HCT116 (cell line): ENCODE measurements at regions not wholly inside any gene's neighbourhood (a gene's known extent, or its start where the extent isn't known, plus 50 kb on each side); places are given as distances from the start of the nearest gene placed in this dataset.

Experiments used
- ATAC-seq: fragments of 200-7000 bp; cut with Tn5 transposase; 2 replicates; pipeline ENCODE4 v1.9.1; 2020; ENCODE audit warnings: mild to moderate bottlenecking, moderate library complexity
- BruUV-seq: library from RNA; stranded (reverse); fragments of 400-500 nt; replicated peaks from 2 replicates; lab custom pipeline; 2021; lab: Mats Ljungman, UMichigan
- CTCF ChIA-PET: fragments of 300-600 bp; sonication (Branson Sonifier 250); formaldehyde crosslinking; loops from one replicate; lab custom pipeline; 2021; ENCODE audit warnings: antibody characterized with exemption; lab: Charles Lee
- POLR2A ChIA-PET: fragments of 300-600, 350-600 bp; sonication (Branson Sonifier 250); formaldehyde crosslinking; loops from one replicate; lab custom pipeline; 2021; ENCODE audit warnings: antibody characterized with exemption; lab: Charles Lee
- RAD21 ChIA-PET, 2 experiments: fragments of 300-600 bp; sonication (Branson Sonifier 250); formaldehyde crosslinking; loops; one replicate each; lab custom pipeline; 2023; ENCODE audit warnings: low total read pairs in 2 of 2; ENCODE audit not compliant: uncharacterized antibody in 2 of 2, unreplicated experiment in 2 of 2, low non-redundant PET in 1 of 2; lab: Charles Lee
- DNase-seq: peaks from one replicate; pipeline ENCODE4 v3.0.0-alpha.2; 2010; ENCODE audit warnings: low read depth, low spot score
- H2AFZ ChIP-seq: fragments of 200-600 bp; shearing (Covaris generic), sonication (generic); 2 replicates; pipeline ENCODE4 v1.6.1; 2017; ENCODE audit warnings: low read depth, mixed run types, mixed read lengths, antibody characterized with exemption, low read length; ENCODE audit not compliant: poor library complexity, severe bottlenecking
- H3K27ac ChIP-seq: 2 replicates; pipeline ENCODE4 v1.5.1; 2012; ENCODE audit warnings: low read depth, low read length
- H3K27me3 ChIP-seq: fragments of 200-600 bp; sonication (generic); 2 replicates; pipeline ENCODE4 v1.6.1; 2016; ENCODE audit warnings: mixed run types, low read length, mixed read lengths; ENCODE audit not compliant: insufficient read depth
- H3K36me3 ChIP-seq, 2 experiments: fragments of 200-500 bp in 1 of 2; fragments of 200-600 bp in 1 of 2; sonication (Bioruptor generic) in 1 of 2; sonication (generic) in 1 of 2; 2 replicates each; pipeline versions ENCODE4 v1.5.1 to v1.6.1; 2014 to 2016; ENCODE audit warnings: low read length in 2 of 2, inconsistent platforms in 1 of 2, mixed read lengths in 1 of 2, mixed run types in 1 of 2; ENCODE audit not compliant: insufficient read depth in 2 of 2, control insufficient read depth in 1 of 2
- H3K4me1 ChIP-seq, 2 experiments: fragments of 200-600 bp in 1 of 2; sonication (generic) in 1 of 2; 2 replicates each; pipeline versions ENCODE4 v1.5.1 to v1.6.1; 2012 to 2017; ENCODE audit warnings: low read length in 2 of 2, inconsistent platforms in 1 of 2, mild to moderate bottlenecking in 1 of 2, mixed read lengths in 1 of 2, mixed run types in 1 of 2, moderate library complexity in 1 of 2; ENCODE audit not compliant: insufficient read depth in 2 of 2, control insufficient read depth in 1 of 2
- H3K4me2 ChIP-seq: fragments of 200-600 bp; sonication (generic); 2 replicates; pipeline ENCODE4 v1.6.1; 2017; ENCODE audit warnings: mixed run types, low read length, mixed read lengths
- H3K4me3 ChIP-seq, 2 experiments: fragments of 200-600 bp in 1 of 2; sonication (generic) in 1 of 2; replicated peaks in 1 of 2; 2 replicates each; pipeline ENCODE4 v1.5.1; 2011 to 2016; ENCODE audit warnings: low read length in 2 of 2, control low read depth in 1 of 2, low read depth in 1 of 2, mild to moderate bottlenecking in 1 of 2, mixed read lengths in 1 of 2, mixed run types in 1 of 2
- H3K79me2 ChIP-seq: fragments of 200-600 bp; sonication (generic); 2 replicates; pipeline ENCODE4 v1.6.1; 2017; ENCODE audit warnings: mild to moderate bottlenecking, mixed run types, low read length, moderate library complexity, mixed read lengths; ENCODE audit not compliant: insufficient read depth
- H3K9ac ChIP-seq: fragments of 200-600 bp; sonication (generic); 2 replicates; pipeline ENCODE4 v1.6.1; 2016; ENCODE audit warnings: low read length, mixed read lengths
- H3K9me2 ChIP-seq: fragments of 200-600 bp; sonication (generic), shearing (Covaris generic); 2 replicates; pipeline ENCODE4 v1.6.1; 2017; ENCODE audit warnings: mixed run types, mild to moderate bottlenecking, moderate library complexity; ENCODE audit not compliant: insufficient read depth
- H3K9me3 ChIP-seq, 2 experiments: fragments of 200-500 bp in 1 of 2; fragments of 200-600 bp in 1 of 2; sonication (Bioruptor generic) in 1 of 2; sonication (generic) in 1 of 2; 2 replicates each; pipeline ENCODE4 v1.6.1; 2014 to 2017; ENCODE audit warnings: low read length in 2 of 2, mixed read lengths in 2 of 2, inconsistent platforms in 1 of 2, low read depth in 1 of 2, mild to moderate bottlenecking in 1 of 2, mixed run types in 1 of 2, moderate library complexity in 1 of 2; ENCODE audit not compliant: control insufficient read depth in 1 of 2, insufficient read depth in 1 of 2
- H4K20me1 ChIP-seq: fragments of 200-600 bp; sonication (generic), shearing (Covaris generic); 2 replicates; pipeline ENCODE4 v1.6.1; 2017; ENCODE audit warnings: mixed run types, mild to moderate bottlenecking, moderate library complexity; ENCODE audit not compliant: insufficient read depth
- ATF3 ChIP-seq: IDR thresholded peaks from 2 replicates; pipeline ENCODE4 v1.6.1; 2012
- CBX3 ChIP-seq: IDR thresholded peaks from 2 replicates; pipeline ENCODE4 v1.6.1; 2012; ENCODE audit warnings: low read depth
- CEBPB ChIP-seq: IDR thresholded peaks from 2 replicates; pipeline ENCODE4 v1.6.1; 2012; ENCODE audit warnings: low read depth
- EGR1 ChIP-seq: IDR thresholded peaks from 2 replicates; pipeline ENCODE4 v1.6.1; 2012; ENCODE audit warnings: low read depth
- ELF1 ChIP-seq: IDR thresholded peaks from 2 replicates; pipeline ENCODE4 v1.6.1; 2012; ENCODE audit warnings: low read depth, borderline replicate concordance
- FOSL1 ChIP-seq: IDR thresholded peaks from 2 replicates; pipeline ENCODE4 v1.6.1; 2012; ENCODE audit warnings: low read depth
- JUND ChIP-seq: IDR thresholded peaks from 2 replicates; pipeline ENCODE4 v1.6.1; 2012
- MAX ChIP-seq: IDR thresholded peaks from 2 replicates; pipeline ENCODE4 v1.6.1; 2012
- POLR2AphosphoS5 ChIP-seq: IDR thresholded peaks from 2 replicates; pipeline ENCODE4 v1.6.1; 2011; ENCODE audit warnings: mild to moderate bottlenecking, low read depth, low read length, moderate library complexity
- SIN3A ChIP-seq: IDR thresholded peaks from 2 replicates; pipeline ENCODE4 v1.6.1; 2012; ENCODE audit warnings: low read depth
- TCF7L2 ChIP-seq: IDR thresholded peaks from 2 replicates; pipeline ENCODE4 v1.7.0; 2011; ENCODE audit warnings: borderline replicate concordance, inconsistent platforms; ENCODE audit not compliant: insufficient read depth, insufficient read length; ENCODE audit errors: extremely low read depth
- YY1 ChIP-seq: IDR thresholded peaks from 2 replicates; pipeline ENCODE4 v1.6.1; 2011; ENCODE audit warnings: low read length, low read depth, moderate library complexity, mild to moderate bottlenecking; ENCODE audit not compliant: insufficient replicate concordance; ENCODE audit errors: extremely low read depth
- ZBTB33 ChIP-seq: IDR thresholded peaks from 2 replicates; pipeline ENCODE4 v1.6.1; 2011; ENCODE audit warnings: mild to moderate bottlenecking, low read length, moderate library complexity; ENCODE audit not compliant: insufficient replicate concordance; ENCODE audit errors: extremely low read depth
- intact Hi-C: fragments of 100-400 bp; cut with micrococcal nuclease; formaldehyde crosslinking; loops from 2 replicates; pipeline ENCODE4 v1.10.0; 2022

- Histone ChIP-seq H3K27ac (no peak overlapping the region), H4K20me1 (no peaks in the 10 kb centered on the region), H3K27me3 (no peaks in the 10 kb centered on the region), H3K9ac (no peak overlapping the region), H3K4me3 (no peak overlapping the region), H3K79me2 (no peaks in the 10 kb centered on the region), H3K9me2 (no peaks in the 10 kb centered on the region), H3K9me3 (no peaks in the 10 kb centered on the region), H3K36me3 (no peaks in the 10 kb centered on the region), H3K4me2 (no peak overlapping the region), H3K4me1 (no peaks in the 10 kb centered on the region), H2AFZ (no peak overlapping the region)
- BruUV-seq, result no TSS peak
- intact Hi-C loops, result no loop called here
- DNase-seq (no peak), ATAC-seq (no peak)
- no peak for TF ChIP-seq CEBPB
- TF ChIP-seq JUND, result no peak
- TF ChIP-seq ATF3, result no peak
- TF ChIP-seq CBX3, result no peak
- TF ChIP-seq FOSL1, result no peak
- no peak for TF ChIP-seq ELF1
- TF ChIP-seq YY1, result no peak
- TF ChIP-seq POLR2AphosphoS5, result no peak
- TF ChIP-seq EGR1, result no peak
- TF ChIP-seq TCF7L2, result no peak
- no peak for TF ChIP-seq ZBTB33
- TF ChIP-seq MAX, result no peak
- TF ChIP-seq SIN3A, result no peak
- ChIA-PET RAD21 (no interaction called here), POLR2A (no interaction called here), CTCF (no interaction called here)
Observed at GRCh38 chr6:79798841-79799240, 148.5 kb downstream of the ELOVL4 start.
